ENCODE measurements at regions not wholly inside any gene's neighbourhood (a gene's known extent, or its start where the extent isn't known, plus 50 kb on each side); places are given as distances from the start of the nearest gene placed in this dataset.
A peak's percentile ranks its signal among the peaks of the same experiment; 100 is the strongest.

DNA sequence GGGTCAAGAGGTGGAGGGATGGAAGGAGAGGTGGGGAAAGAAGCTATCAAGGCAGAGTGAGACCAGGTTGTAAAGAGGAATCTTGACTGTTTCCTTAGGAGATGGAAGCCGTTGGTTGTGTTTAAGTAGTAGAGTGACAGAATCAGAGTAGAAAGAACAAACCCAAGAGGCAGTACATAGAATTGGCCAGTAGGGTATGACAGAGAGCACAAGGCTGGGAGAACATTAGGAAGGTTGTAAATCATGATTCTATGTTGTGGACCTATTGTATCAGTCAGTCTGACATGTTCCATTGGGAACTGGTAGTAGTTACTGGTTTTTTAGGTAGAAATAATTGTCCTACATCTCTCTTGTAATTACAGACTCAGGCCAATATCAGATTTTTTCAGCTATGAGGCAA lies 486.9 kb upstream of the USP24 start:
- Histone ChIP-seq H3K36me3 (replicated peaks in 1 of 2; ENCODE audit: control insufficient read depth in 1 of 2, insufficient read depth in 2 of 2, low read length in 2 of 2) (no peaks in the 10 kb centered on the region), H2AFZ (ENCODE audit: insufficient read depth, low read depth, low read length, poor library complexity, severe bottlenecking) (no peak overlapping the region), H3K4me2 (replicated peaks; ENCODE audit: extremely low read depth, low read length, poor library complexity, severe bottlenecking) (no peak overlapping the region), H3K27ac (ENCODE audit: low read depth in 1 of 2, low read length in 2 of 2) (no peak overlapping the region), H3K79me2 (ENCODE audit: insufficient read depth, low read length) (no peaks in the 10 kb centered on the region), H3K4me3 (replicated peaks in 1 of 3; ENCODE audit: low read depth in 2 of 3, low read length in 3 of 3) (no peak overlapping the region), H3K9ac (ENCODE audit: insufficient read depth, low read length, poor library complexity, severe bottlenecking) (no peak overlapping the region), H3K27me3 (ENCODE audit: control insufficient read depth in 2 of 2, insufficient read depth in 2 of 2, low read length in 2 of 2) (no peaks in the 10 kb centered on the region), H3K4me1 (ENCODE audit: control insufficient read depth in 1 of 2, insufficient read depth in 2 of 2, low read length in 2 of 2) (no peaks in the 10 kb centered on the region), H4K20me1 (ENCODE audit: insufficient read depth, low read length) (no peaks in the 10 kb centered on the region), H3K9me3 (replicated peaks in 1 of 2; ENCODE audit: control insufficient read depth in 1 of 2, insufficient read depth in 1 of 2, low read length in 2 of 2) (no peaks in the 10 kb centered on the region)
- H3K36me3 Mint-ChIP-seq, result no peaks in the 10 kb centered on the region
- H3K4me3 Mint-ChIP-seq, result no peak overlapping the region
- no peak overlapping the region for H3K27ac Mint-ChIP-seq
- H3K9me3 Mint-ChIP-seq, result peaks cover 0 to 1% (median 0%) of the 10 kb centered on the region in 7 donors
- DNase-seq, result no peak
- TF ChIP-seq, protein P1, sequence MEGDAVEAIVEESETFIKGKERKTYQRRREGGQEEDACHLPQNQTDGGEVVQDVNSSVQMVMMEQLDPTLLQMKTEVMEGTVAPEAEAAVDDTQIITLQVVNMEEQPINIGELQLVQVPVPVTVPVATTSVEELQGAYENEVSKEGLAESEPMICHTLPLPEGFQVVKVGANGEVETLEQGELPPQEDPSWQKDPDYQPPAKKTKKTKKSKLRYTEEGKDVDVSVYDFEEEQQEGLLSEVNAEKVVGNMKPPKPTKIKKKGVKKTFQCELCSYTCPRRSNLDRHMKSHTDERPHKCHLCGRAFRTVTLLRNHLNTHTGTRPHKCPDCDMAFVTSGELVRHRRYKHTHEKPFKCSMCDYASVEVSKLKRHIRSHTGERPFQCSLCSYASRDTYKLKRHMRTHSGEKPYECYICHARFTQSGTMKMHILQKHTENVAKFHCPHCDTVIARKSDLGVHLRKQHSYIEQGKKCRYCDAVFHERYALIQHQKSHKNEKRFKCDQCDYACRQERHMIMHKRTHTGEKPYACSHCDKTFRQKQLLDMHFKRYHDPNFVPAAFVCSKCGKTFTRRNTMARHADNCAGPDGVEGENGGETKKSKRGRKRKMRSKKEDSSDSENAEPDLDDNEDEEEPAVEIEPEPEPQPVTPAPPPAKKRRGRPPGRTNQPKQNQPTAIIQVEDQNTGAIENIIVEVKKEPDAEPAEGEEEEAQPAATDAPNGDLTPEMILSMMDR (IDR thresholded peaks at IDR 0.05), result peak; percentile 69
- H3K4me1 Mint-ChIP-seq, result no peaks in the 10 kb centered on the region
- H3K27me3 Mint-ChIP-seq (ENCODE audit: low read depth in 3 of 3), result peaks cover 1 to 4% (median 3%) of the 10 kb centered on the region in 3 donors
- WGBS (ENCODE audit: insufficient coverage), result 25% methylated on average over 1 of the region's 1 CpG
- intact Hi-C loops (cut with micrococcal nuclease), result no loop called here

DNA sequence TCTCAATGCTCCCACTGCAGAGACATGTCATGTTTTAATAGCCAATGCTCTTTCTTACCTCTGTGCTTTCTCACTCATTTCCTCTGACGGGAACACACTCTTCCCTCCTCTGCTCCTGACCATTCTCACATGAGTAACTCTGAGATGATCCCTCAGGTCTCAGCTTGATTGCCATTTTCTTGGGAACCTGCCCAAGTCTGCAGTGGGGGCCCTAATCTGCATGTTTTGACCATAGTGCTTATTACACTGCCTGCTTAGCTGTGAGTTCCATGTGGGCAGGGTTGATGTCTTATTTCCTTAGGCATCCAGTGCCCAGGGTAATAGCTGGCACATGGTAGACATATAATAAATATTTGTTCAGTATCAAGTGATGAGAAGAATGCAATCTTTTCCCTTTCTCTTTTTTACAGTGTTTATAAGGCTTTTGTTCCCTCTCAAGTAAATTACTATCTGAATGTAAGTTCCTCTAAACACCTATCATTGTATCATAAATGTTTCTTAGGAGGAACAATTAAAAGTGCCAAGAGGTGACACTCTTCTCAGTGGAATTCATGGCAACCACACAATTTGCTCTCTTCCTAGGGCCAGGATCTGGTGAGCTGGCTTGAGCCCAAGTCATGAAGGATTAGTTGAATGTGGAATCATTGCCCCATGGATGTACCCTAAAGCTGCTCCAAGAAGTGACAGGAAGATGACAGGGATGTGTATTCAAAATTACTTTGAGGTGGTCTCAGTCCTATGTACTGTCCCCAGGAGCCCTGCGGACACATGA lies 485.4 kb upstream of the USP24 start:
- DNase-seq, result no peak
- intact Hi-C loops (cut with micrococcal nuclease), result no loop called here
- no peaks in the 10 kb centered on the region for H3K36me3 ChIP-seq (replicated peaks in 1 of 2; ENCODE audit: control insufficient read depth in 1 of 2, insufficient read depth in 2 of 2, low read length in 2 of 2)
- peaks cover 1 to 4% (median 3%) of the 10 kb centered on the region in 3 donors for H3K27me3 Mint-ChIP-seq (ENCODE audit: low read depth in 3 of 3)
- TF ChIP-seq, protein P1 (IDR thresholded peaks at IDR 0.05), result no peak
- H3K36me3 Mint-ChIP-seq, result no peaks in the 10 kb centered on the region
- H3K79me2 ChIP-seq (ENCODE audit: insufficient read depth, low read length), result no peaks in the 10 kb centered on the region
- no peaks in the 10 kb centered on the region for H3K9me3 ChIP-seq (replicated peaks in 1 of 2; ENCODE audit: control insufficient read depth in 1 of 2, insufficient read depth in 1 of 2, low read length in 2 of 2)
- H3K4me2 ChIP-seq (replicated peaks; ENCODE audit: extremely low read depth, low read length, poor library complexity, severe bottlenecking), result no peak overlapping the region
- H3K9me3 Mint-ChIP-seq, result peaks cover 0 to 1% (median 0%) of the 10 kb centered on the region in 7 donors
- H3K27ac ChIP-seq (ENCODE audit: low read depth in 1 of 2, low read length in 2 of 2), result no peak overlapping the region
- no peak overlapping the region for H3K4me3 ChIP-seq (replicated peaks in 1 of 3; ENCODE audit: low read depth in 2 of 3, low read length in 3 of 3)
- H3K4me1 ChIP-seq (ENCODE audit: control insufficient read depth in 1 of 2, insufficient read depth in 2 of 2, low read length in 2 of 2), result no peaks in the 10 kb centered on the region
- no peak overlapping the region for H2AFZ ChIP-seq (ENCODE audit: insufficient read depth, low read depth, low read length, poor library complexity, severe bottlenecking)
- H3K9ac ChIP-seq (ENCODE audit: insufficient read depth, low read length, poor library complexity, severe bottlenecking), result no peak overlapping the region
- 70% methylated on average over 2 of the region's 2 CpGs for WGBS (ENCODE audit: insufficient coverage)
- H4K20me1 ChIP-seq (ENCODE audit: insufficient read depth, low read length), result no peaks in the 10 kb centered on the region
- no peak overlapping the region for H3K27ac Mint-ChIP-seq
- H3K4me1 Mint-ChIP-seq, result no peaks in the 10 kb centered on the region
- no peaks in the 10 kb centered on the region for H3K27me3 ChIP-seq (ENCODE audit: control insufficient read depth in 2 of 2, insufficient read depth in 2 of 2, low read length in 2 of 2)
- H3K4me3 Mint-ChIP-seq, result peak overlapping the region in 1 of 2 donors; percentile 1

Data from CD14-positive monocyte (primary cell).